ENCODE measurements at regions not wholly inside any gene's neighbourhood (a gene's known extent, or its start where the extent isn't known, plus 50 kb on each side); places are given as distances from the start of the nearest gene placed in this dataset.

- H3K9ac ChIP-seq (ENCODE audit: low read length), result no peak overlapping the region
- peak; percentile 60 for TF ChIP-seq CTCF (IDR thresholded peaks at IDR 0.05; ENCODE audit: low read length)
- TF ChIP-seq EZH2 (IDR thresholded peaks at IDR 0.05; ENCODE audit: borderline replicate concordance, low read length), result no peak
- H3K36me3 ChIP-seq (ENCODE audit: insufficient read depth, low read length), result no peaks in the 10 kb centered on the region
- no peak overlapping the region for H2AFZ ChIP-seq (ENCODE audit: low read length)
- H3K4me1 ChIP-seq (ENCODE audit: insufficient read depth, low read length, severe bottlenecking), result no peaks in the 10 kb centered on the region
- H3F3A ChIP-seq (ENCODE audit: insufficient read depth, low read length), result no peaks in the 10 kb centered on the region
- H3K9me2 ChIP-seq (ENCODE audit: low read depth, low read length), result no peaks in the 10 kb centered on the region
- no peak overlapping the region for H3K4me3 ChIP-seq (ENCODE audit: low read depth, low read length, poor library complexity, severe bottlenecking)
- no peaks in the 10 kb centered on the region for H4K20me1 ChIP-seq (ENCODE audit: insufficient read depth, low read length)
- H3K4me2 ChIP-seq (ENCODE audit: low read length), result no peak overlapping the region
- H3K27me3 ChIP-seq (ENCODE audit: insufficient read depth, low read length), result no peaks in the 10 kb centered on the region
- H3K9me3 ChIP-seq (ENCODE audit: low read length), result no peaks in the 10 kb centered on the region
- H3K27ac ChIP-seq (ENCODE audit: low read depth, low read length, poor library complexity, severe bottlenecking), result no peak overlapping the region
- no peaks in the 10 kb centered on the region for H3K79me2 ChIP-seq (ENCODE audit: insufficient read depth, low read length)
Observed at GRCh38 chr16:9647981-9648701, 534.1 kb downstream of the GRIN2A start.

GRCh38 chr16:9650284-9650683, 531.9 kb downstream of the GRIN2A start:
- Histone ChIP-seq H3K4me1 (ENCODE audit: insufficient read depth, low read length, severe bottlenecking) (no peaks in the 10 kb centered on the region), H3K27ac (ENCODE audit: low read depth, low read length, poor library complexity, severe bottlenecking) (no peak overlapping the region), H3K4me2 (ENCODE audit: low read length) (no peak overlapping the region), H3K4me3 (ENCODE audit: low read depth, low read length, poor library complexity, severe bottlenecking) (no peak overlapping the region), H3K9ac (ENCODE audit: low read length) (no peak overlapping the region), H3K9me3 (ENCODE audit: low read length) (no peaks in the 10 kb centered on the region), H3K9me2 (ENCODE audit: low read depth, low read length) (no peaks in the 10 kb centered on the region), H3K36me3 (ENCODE audit: insufficient read depth, low read length) (no peaks in the 10 kb centered on the region), H3K79me2 (ENCODE audit: insufficient read depth, low read length) (no peaks in the 10 kb centered on the region), H3F3A (ENCODE audit: insufficient read depth, low read length) (no peaks in the 10 kb centered on the region), H3K27me3 (ENCODE audit: insufficient read depth, low read length) (no peaks in the 10 kb centered on the region), H2AFZ (ENCODE audit: low read length) (no peak overlapping the region), H4K20me1 (ENCODE audit: insufficient read depth, low read length) (no peaks in the 10 kb centered on the region)
- TF ChIP-seq CTCF (IDR thresholded peaks at IDR 0.05; ENCODE audit: low read length), result no peak

GRCh38 chr16:9655051-9655450, 527.2 kb downstream of the GRIN2A start:
- Histone ChIP-seq H3K4me3 (ENCODE audit: low read depth, low read length, poor library complexity, severe bottlenecking) (no peak overlapping the region), H3F3A (ENCODE audit: insufficient read depth, low read length) (no peaks in the 10 kb centered on the region), H4K20me1 (ENCODE audit: insufficient read depth, low read length) (no peaks in the 10 kb centered on the region), H2AFZ (ENCODE audit: low read length) (no peak overlapping the region), H3K9me3 (ENCODE audit: low read length) (no peaks in the 10 kb centered on the region), H3K79me2 (ENCODE audit: insufficient read depth, low read length) (no peaks in the 10 kb centered on the region), H3K27me3 (ENCODE audit: insufficient read depth, low read length) (no peaks in the 10 kb centered on the region), H3K9ac (ENCODE audit: low read length) (no peak overlapping the region), H3K36me3 (ENCODE audit: insufficient read depth, low read length) (no peaks in the 10 kb centered on the region), H3K4me2 (ENCODE audit: low read length) (no peak overlapping the region), H3K9me2 (ENCODE audit: low read depth, low read length) (no peaks in the 10 kb centered on the region), H3K4me1 (ENCODE audit: insufficient read depth, low read length, severe bottlenecking) (no peaks in the 10 kb centered on the region), H3K27ac (ENCODE audit: low read depth, low read length, poor library complexity, severe bottlenecking) (no peak overlapping the region)
- TF ChIP-seq CTCF (IDR thresholded peaks at IDR 0.05; ENCODE audit: low read length) (no peak), EZH2 (IDR thresholded peaks at IDR 0.05; ENCODE audit: borderline replicate concordance, low read length) (no peak)

All from OCI-LY1 (cell line).